ENCODE measurements at regions not wholly inside any gene's neighbourhood (a gene's known extent, or its start where the extent isn't known, plus 50 kb on each side); places are given as distances from the start of the nearest gene placed in this dataset.

GRCh38 chr11:19437760-19438159 lies 197.0 kb upstream of the E2F8 start:
- Mint-ChIP-seq H3K4me3 (no peak overlapping the region), H3K27me3 (peaks cover 4% of the 10 kb centered on the region), H3K27ac (no peak overlapping the region), H3K36me3 (no peaks in the 10 kb centered on the region), H3K9me3 (peaks cover 6% of the 10 kb centered on the region), H3K4me1 (no peaks in the 10 kb centered on the region)

GRCh38 chr11:19436932-19437331 lies 196.2 kb upstream of the E2F8 start:
- H3K9me3 Mint-ChIP-seq, result peaks cover 6% of the 10 kb centered on the region
- no peaks in the 10 kb centered on the region for H3K36me3 Mint-ChIP-seq
- no peak overlapping the region for H3K4me3 Mint-ChIP-seq
- H3K4me1 Mint-ChIP-seq, result no peaks in the 10 kb centered on the region
- H3K27me3 Mint-ChIP-seq, result peaks cover 4% of the 10 kb centered on the region
- H3K27ac Mint-ChIP-seq, result no peak overlapping the region

GRCh38 chr11:19435306-19435989 lies 194.7 kb upstream of the E2F8 start:
- Mint-ChIP-seq H3K36me3 (no peaks in the 10 kb centered on the region), H3K4me3 (no peak overlapping the region), H3K4me1 (no peaks in the 10 kb centered on the region), H3K9me3 (peaks cover 6% of the 10 kb centered on the region), H3K27ac (no peak overlapping the region), H3K27me3 (peaks cover 7% of the 10 kb centered on the region)

- H3K9me3 Mint-ChIP-seq, result peaks cover 6% of the 10 kb centered on the region
- no peak overlapping the region for H3K4me3 Mint-ChIP-seq
- H3K36me3 Mint-ChIP-seq, result no peaks in the 10 kb centered on the region
- H3K4me1 Mint-ChIP-seq, result no peaks in the 10 kb centered on the region
- H3K27me3 Mint-ChIP-seq, result peaks cover 9% of the 10 kb centered on the region
- no peak overlapping the region for H3K27ac Mint-ChIP-seq
These were observed 193.0 kb upstream of the E2F8 start for GRCh38 chr11:19433791-19434190.

GRCh38 chr11:19433367-19433766 lies 192.6 kb upstream of the E2F8 start:
- no peaks in the 10 kb centered on the region for H3K4me1 Mint-ChIP-seq

GRCh38 chr11:19432370-19433061 lies 191.8 kb upstream of the E2F8 start:
- Mint-ChIP-seq H3K27me3 (peaks cover 12% of the 10 kb centered on the region), H3K9me3 (peaks cover 6% of the 10 kb centered on the region), H3K4me3 (no peak overlapping the region), H3K27ac (no peak overlapping the region), H3K36me3 (no peaks in the 10 kb centered on the region), H3K4me1 (no peaks in the 10 kb centered on the region)

More at GRCh38 chr11:19433367-19433766, 192.6 kb upstream of the E2F8 start:
- Mint-ChIP-seq H3K36me3 (no peaks in the 10 kb centered on the region), H3K9me3 (peaks cover 6% of the 10 kb centered on the region), H3K27ac (no peak overlapping the region), H3K27me3 (peaks cover 10% of the 10 kb centered on the region), H3K4me3 (no peak overlapping the region)

GRCh38 chr11:19430754-19431398 lies 190.1 kb upstream of the E2F8 start:
- Mint-ChIP-seq H3K4me1 (no peaks in the 10 kb centered on the region), H3K36me3 (no peaks in the 10 kb centered on the region), H3K9me3 (peaks cover 2% of the 10 kb centered on the region), H3K4me3 (no peak overlapping the region), H3K27ac (no peak overlapping the region), H3K27me3 (peaks cover 18% of the 10 kb centered on the region)

GRCh38 chr11:19430346-19430745 lies 189.6 kb upstream of the E2F8 start:
- Mint-ChIP-seq H3K4me3 (no peak overlapping the region), H3K27ac (no peak overlapping the region), H3K36me3 (no peaks in the 10 kb centered on the region), H3K9me3 (no peaks in the 10 kb centered on the region), H3K4me1 (no peaks in the 10 kb centered on the region), H3K27me3 (peaks cover 21% of the 10 kb centered on the region)

- no peak overlapping the region for H3K4me3 Mint-ChIP-seq
- H3K36me3 Mint-ChIP-seq, result no peaks in the 10 kb centered on the region
- H3K9me3 Mint-ChIP-seq, result no peaks in the 10 kb centered on the region
These were observed 188.5 kb upstream of the E2F8 start for GRCh38 chr11:19429108-19429760.

GRCh38 chr11:19428206-19429002 lies 187.7 kb upstream of the E2F8 start:
- Mint-ChIP-seq H3K4me3 (no peak overlapping the region), H3K4me1 (no peaks in the 10 kb centered on the region), H3K9me3 (no peaks in the 10 kb centered on the region), H3K27ac (no peak overlapping the region), H3K27me3 (peaks cover 25% of the 10 kb centered on the region), H3K36me3 (no peaks in the 10 kb centered on the region)

More at GRCh38 chr11:19429108-19429760, 188.5 kb upstream of the E2F8 start:
- H3K27ac Mint-ChIP-seq, result no peak overlapping the region
- H3K4me1 Mint-ChIP-seq, result no peaks in the 10 kb centered on the region
- peaks cover 23% of the 10 kb centered on the region for H3K27me3 Mint-ChIP-seq

- H3K4me1 Mint-ChIP-seq, result no peaks in the 10 kb centered on the region
- no peak overlapping the region for H3K4me3 Mint-ChIP-seq
- peaks cover 25% of the 10 kb centered on the region for H3K27me3 Mint-ChIP-seq
- no peak overlapping the region for H3K27ac Mint-ChIP-seq
- H3K36me3 Mint-ChIP-seq, result no peaks in the 10 kb centered on the region
- H3K9me3 Mint-ChIP-seq, result no peaks in the 10 kb centered on the region
These were observed 186.1 kb upstream of the E2F8 start for GRCh38 chr11:19426756-19427403.

GRCh38 chr11:19426011-19426755 lies 185.4 kb upstream of the E2F8 start:
- Mint-ChIP-seq H3K36me3 (no peaks in the 10 kb centered on the region), H3K4me1 (no peaks in the 10 kb centered on the region), H3K4me3 (no peak overlapping the region), H3K27ac (no peak overlapping the region), H3K27me3 (peaks cover 22% of the 10 kb centered on the region), H3K9me3 (no peaks in the 10 kb centered on the region)

GRCh38 chr11:19422276-19422675 lies 181.5 kb upstream of the E2F8 start:
- Mint-ChIP-seq H3K4me3 (no peak overlapping the region), H3K27ac (no peak overlapping the region), H3K9me3 (no peaks in the 10 kb centered on the region), H3K4me1 (no peaks in the 10 kb centered on the region), H3K36me3 (no peaks in the 10 kb centered on the region), H3K27me3 (peaks cover 11% of the 10 kb centered on the region)

GRCh38 chr11:19420868-19421533 lies 180.3 kb upstream of the E2F8 start:
- Mint-ChIP-seq H3K27me3 (peaks cover 6% of the 10 kb centered on the region), H3K27ac (no peak overlapping the region), H3K4me1 (no peaks in the 10 kb centered on the region), H3K4me3 (no peak overlapping the region), H3K36me3 (no peaks in the 10 kb centered on the region), H3K9me3 (no peaks in the 10 kb centered on the region)

Data from activated naive CD4-positive, alpha-beta T cell treated with anti-CD3 and anti-CD28 coated beads, Interleukin-2, amount 50 U/mL, for 24 hours (primary cell).